HG02885 (cell line): ENCODE measurements at regions not wholly inside any gene's neighbourhood (a gene's known extent, or its start where the extent isn't known, plus 50 kb on each side); places are given as distances from the start of the nearest gene placed in this dataset.

Experiments used
- ATAC-seq: cut with Tn5 transposase; IDR thresholded peaks from one replicate; pipeline ENCODE4 v1.9.1; 2021; ENCODE audit warnings: mild to moderate bottlenecking; ENCODE audit not compliant: unreplicated experiment, poor library complexity

DNA sequence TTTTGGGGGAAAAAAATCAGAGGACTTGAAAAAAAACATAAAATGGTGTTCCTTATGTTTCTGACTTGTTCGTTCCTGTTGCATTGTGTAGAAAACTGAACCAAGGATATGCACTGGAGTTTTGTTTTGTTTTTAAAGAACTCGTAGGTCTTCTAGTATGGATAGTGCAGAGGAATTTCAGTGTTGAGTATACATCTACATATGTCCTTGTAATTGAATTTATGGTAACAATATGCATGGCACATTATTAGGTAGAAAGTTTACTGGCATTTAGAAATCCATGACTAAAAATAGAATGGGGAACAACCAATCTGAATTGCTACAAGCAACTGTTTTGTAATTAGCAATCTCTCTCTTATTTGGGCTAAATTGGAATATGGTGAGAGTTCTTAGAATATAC is 188.3 kb upstream of the ZRANB2 start:
- ATAC-seq, result no peak

- no peak for ATAC-seq
These were observed 186.4 kb upstream of the ZRANB2 start for GRCh38 chr1:71267220-71267619.

DNA sequence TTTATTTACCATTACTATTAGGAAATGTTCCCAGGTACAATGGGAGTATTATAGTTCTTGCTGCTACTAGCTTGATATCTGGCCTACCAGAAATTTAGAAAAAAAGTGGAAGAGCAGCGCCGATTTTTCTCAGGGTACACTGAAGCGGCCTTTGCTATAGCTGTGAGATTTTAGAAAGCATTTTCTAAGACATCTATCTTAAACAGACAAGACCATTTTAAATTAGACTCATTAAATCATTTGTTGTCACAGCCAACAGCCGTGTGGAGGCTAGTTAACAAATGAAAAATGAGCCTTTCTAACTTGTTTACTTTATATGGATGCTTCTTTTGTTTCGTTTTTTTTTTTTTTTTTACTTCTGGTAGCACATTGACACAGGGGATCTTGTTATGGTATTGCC is 183.2 kb upstream of the ZRANB2 start:
- no peak for ATAC-seq

DNA sequence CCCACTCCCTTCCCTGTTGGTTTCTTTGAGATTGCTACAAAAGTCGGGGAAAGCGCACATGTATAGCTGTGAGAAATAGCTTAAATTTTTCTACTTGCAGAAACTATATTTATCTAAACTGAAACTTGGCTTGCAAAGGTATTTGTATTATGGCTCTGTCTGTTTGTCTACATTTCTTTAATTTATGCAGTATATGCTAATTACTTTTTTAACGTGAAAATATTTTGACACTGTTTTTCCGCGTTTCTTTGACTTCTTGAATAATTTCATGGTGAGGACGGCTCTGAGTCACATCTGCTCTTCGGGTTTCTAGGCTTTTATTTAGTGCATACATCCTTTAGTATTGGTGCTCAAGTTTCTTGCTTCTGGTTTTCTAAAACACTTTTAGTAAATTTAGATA is 182.1 kb upstream of the ZRANB2 start:
- ATAC-seq, result no peak

- no peak for ATAC-seq
These were observed 172.1 kb upstream of the ZRANB2 start for GRCh38 chr1:71252900-71253299.

DNA sequence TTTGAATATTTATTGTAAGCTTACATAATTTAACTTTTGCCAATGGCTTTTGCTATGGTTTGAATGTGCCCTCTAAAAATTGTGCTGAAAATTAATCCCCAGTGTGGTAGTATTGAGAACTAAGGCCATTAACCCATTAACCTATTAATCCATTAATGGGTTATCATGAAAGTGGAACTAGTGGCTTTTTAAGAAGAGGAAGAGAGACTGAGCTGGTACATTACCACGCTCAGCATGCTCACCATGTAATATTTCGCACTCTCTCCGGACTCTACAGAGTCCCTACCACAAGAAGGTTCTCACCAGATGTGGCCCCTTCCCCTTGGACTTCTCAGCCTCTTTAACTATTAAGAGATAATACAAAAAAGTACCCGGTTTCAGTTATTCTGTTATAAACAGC is 164.4 kb upstream of the ZRANB2 start:
- ATAC-seq, result no peak

GRCh38 chr1:71242239-71242638 is 161.4 kb upstream of the ZRANB2 start:
- no peak for ATAC-seq

- ATAC-seq, result no peak
These were observed 159.8 kb upstream of the ZRANB2 start for GRCh38 chr1:71240656-71241055.

GRCh38 chr1:71236503-71236902 is 155.7 kb upstream of the ZRANB2 start:
- ATAC-seq, result no peak

DNA sequence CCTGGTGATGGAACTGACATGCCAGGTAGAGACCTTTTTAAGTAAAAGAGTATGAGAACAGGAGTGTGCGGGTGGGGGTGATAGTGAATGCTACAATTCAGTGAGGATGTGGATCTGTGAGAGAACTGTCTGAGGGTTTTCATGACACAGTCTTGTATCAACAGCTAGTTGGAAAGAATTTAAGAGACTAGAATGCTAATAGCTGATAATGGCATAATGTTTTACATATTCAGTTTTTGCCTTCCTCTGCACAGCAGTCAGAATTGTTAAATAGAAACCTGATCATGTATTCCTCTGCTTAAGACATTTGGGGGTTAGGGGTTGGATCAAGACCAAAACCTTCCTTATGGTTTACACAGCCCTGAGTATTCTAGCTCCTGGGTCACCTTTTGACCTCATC is 152.8 kb upstream of the ZRANB2 start:
- ATAC-seq, result no peak

DNA sequence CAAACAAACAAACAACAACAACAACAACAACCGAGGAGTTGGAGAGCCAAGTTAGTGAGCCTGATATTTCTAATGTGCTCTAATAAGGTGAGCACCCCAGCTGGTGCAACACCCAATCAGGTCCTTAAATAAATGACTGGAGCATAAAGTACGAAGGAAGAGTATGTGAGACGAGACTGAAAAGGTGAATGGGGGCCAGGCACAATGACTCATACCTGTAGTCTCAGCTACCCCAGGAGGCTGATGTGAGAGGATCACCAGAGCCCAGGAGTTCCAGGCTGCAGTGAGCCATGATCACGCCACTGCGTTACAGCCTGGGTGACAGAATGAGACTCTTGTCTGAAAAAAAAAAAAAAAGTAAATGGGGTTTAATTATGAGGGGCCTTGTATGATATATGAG is 152.0 kb upstream of the ZRANB2 start:
- no peak for ATAC-seq

DNA sequence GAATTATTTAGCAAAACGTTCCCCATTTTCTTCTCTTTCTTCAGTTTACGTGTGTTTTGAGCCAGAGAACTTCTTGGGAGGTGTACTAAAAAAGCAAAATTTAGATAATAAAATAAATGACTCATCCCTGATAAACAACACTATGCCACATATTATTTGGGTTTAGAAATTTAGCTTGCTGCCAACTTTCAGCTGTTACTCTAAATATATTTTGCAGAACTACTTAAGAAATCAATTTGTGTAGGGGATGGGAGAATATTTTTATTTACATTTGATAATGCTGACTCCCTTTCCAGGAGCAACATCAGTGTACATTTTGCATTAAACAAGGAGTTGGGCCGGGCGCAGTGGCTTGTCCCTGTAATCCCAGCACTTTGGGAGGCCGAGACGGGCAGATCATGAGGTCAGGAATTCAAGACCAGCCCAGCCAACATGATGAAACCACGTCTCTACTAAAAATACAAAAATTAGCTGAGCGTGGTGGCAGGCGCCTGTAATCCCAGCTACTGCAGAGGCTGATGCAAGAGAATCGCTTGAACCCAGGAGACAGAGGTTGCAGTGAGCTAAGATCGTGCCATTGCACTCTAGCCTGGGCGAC is 151.4 kb upstream of the ZRANB2 start:
- no peak for ATAC-seq

GRCh38 chr1:71231751-71232150 is 150.9 kb upstream of the ZRANB2 start:
- no peak for ATAC-seq

- ATAC-seq, result no peak
These were observed 148.0 kb upstream of the ZRANB2 start for GRCh38 chr1:71228742-71229365.

DNA sequence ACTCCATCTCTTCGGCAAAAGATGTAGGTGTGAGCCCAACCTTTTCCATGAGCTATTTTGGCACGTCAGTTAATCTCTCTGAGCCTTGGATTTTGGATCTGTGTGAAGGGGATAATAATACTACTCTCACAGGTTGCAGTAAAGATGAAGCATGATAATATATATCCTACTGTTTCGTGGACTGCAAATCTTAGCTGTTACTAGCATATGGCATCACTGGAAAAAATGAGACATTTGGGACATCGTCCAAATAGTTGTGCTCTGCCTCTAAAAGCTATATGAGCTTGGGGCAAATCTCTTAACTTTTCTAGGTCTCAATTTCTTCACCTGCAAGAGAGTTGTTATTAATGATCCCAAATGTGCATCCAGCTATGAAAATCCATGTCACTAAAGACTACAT is 147.4 kb upstream of the ZRANB2 start:
- ATAC-seq, result no peak

DNA sequence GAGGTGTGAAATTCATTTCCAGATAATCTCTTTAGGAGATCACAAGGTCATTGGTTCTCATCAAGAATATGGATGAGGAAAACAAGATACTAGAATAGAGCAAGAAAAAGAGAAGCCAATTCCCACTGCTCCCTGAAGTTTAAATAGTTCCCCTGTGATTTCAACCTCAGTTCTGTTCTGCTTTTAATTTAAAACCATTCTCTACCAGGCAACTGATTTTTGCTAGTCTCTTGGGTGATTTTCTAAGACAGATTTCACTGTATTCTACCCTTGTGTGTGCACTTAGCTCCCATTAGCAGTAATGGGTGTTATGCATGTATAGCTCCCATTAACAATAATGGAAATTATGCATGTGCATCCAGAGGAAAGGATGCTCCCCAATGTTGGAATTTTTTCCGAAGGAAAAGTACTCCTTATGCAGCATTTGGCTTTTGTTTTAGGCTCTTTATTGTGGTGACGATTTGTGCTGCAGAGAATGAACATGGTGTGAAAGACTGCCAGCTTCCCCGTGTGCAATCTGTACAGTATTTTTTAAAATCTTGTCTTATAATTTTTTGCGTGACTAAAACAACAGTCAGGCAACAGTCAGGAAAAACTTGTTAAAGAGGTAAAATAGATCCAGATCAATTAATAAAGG is 144.0 kb upstream of the ZRANB2 start:
- no peak for ATAC-seq

DNA sequence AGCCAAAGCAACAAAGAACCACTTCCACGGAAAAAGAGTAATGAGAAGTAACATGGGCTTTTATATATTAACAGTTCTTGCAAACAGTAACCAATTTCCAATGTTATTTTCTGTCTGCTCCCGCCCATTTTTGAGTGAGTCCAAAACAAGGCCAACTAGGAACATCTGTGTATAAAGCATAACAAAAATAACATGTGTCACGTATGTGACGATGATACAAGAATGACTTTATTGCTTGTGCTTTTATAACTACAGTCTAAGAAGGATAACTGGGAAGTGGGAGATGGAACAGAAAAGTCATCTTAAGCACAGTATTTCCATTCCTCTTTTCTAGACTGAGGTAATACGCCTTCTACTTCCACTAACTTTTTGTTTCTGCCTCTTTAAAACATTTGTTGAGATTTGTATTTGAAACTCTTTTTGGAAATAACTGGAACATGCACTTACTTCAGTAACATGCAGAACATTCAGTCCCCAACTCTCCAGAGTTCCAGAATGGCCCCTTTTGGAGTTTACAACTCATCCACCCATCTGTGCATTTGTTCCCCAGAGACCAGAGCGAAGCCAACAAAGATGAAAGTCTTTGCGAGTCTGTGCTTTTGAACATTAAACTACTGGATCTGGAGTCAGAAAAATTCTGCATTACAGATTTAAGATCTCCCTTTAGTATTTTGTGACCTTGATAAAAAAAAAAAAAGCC is 143.0 kb upstream of the ZRANB2 start:
- no peak for ATAC-seq

GRCh38 chr1:71222668-71223067 is 141.8 kb upstream of the ZRANB2 start:
- no peak for ATAC-seq

DNA sequence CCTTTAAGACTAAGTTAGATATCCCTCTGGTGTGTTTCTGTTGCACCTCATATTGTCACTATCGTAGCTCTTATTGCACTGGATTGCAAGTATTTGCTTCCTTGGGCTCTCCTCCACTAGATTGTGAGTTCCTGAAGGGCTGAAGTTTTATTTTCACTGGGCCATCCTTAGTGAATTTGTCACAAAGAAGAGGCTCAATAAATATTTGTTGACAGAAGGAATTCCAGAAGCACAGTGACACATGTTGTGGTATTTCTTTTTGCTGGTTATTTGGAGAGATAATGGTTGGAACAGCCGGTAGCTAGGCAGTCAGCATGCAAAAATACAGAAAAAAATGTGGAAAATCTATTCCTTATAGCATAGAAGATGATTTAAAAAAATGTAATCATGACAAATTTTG is 129.9 kb upstream of the ZRANB2 start:
- ATAC-seq, result no peak

GRCh38 chr1:71203241-71203640 is 122.4 kb upstream of the ZRANB2 start:
- no peak for ATAC-seq

GRCh38 chr1:71200503-71200902 is 119.7 kb upstream of the ZRANB2 start:
- ATAC-seq, result no peak
